HL-60 (cell line): ENCODE measurements at regions not wholly inside any gene's neighbourhood (a gene's known extent, or its start where the extent isn't known, plus 50 kb on each side); places are given as distances from the start of the nearest gene placed in this dataset.
A peak's percentile ranks its signal among the peaks of the same experiment; 100 is the strongest.

Experiments used
- DNase-seq, 2 experiments: peaks; one replicate each; pipeline ENCODE4 v3.0.0-alpha.2; 2010 to 2020; ENCODE audit warnings: low read depth in 1 of 2, low spot score in 1 of 2
- H3K27ac ChIP-seq: fragments of 250-450 bp; sonication (Bioruptor Pico); replicated peaks from 2 replicates; pipeline ENCODE4 v1.5.1; 2020; ENCODE audit warnings: mild to moderate bottlenecking, moderate library complexity
- H3K27me3 ChIP-seq: fragments of 250-450 bp; sonication (Bioruptor Pico); 2 replicates; pipeline ENCODE4 v1.5.1; 2021; ENCODE audit warnings: mild to moderate bottlenecking, moderate library complexity; ENCODE audit not compliant: insufficient read depth, poor library complexity, severe bottlenecking
- H3K4me3 ChIP-seq: replicated peaks from 2 replicates; pipeline ENCODE4 v1.5.1; 2011; ENCODE audit warnings: mild to moderate bottlenecking, control low read depth, low read length; ENCODE audit not compliant: insufficient read depth
- GABPA ChIP-seq: IDR thresholded peaks from 2 replicates; pipeline ENCODE4 v1.6.1; 2012; ENCODE audit warnings: low read depth
- POLR2AphosphoS5 ChIP-seq: IDR thresholded peaks from 2 replicates; pipeline ENCODE4 v1.6.1; 2012; ENCODE audit warnings: low read depth
- SPI1 ChIP-seq: IDR thresholded peaks from 2 replicates; pipeline ENCODE4 v1.6.1; 2012; ENCODE audit warnings: low read depth, mild to moderate bottlenecking, borderline replicate concordance
- TF ChIP-seq, protein P1 (sequence below): IDR thresholded peaks from one replicate; pipeline ENCODE4 v1.5.1; 2011; ENCODE audit warnings: low read length, control low read depth, inconsistent platforms; ENCODE audit not compliant: insufficient read depth
- TF ChIP-seq, protein P2 (sequence below): IDR thresholded peaks from 2 replicates; pipeline ENCODE4 v1.6.1; 2012; ENCODE audit warnings: low read depth; ENCODE audit not compliant: insufficient replicate concordance

DNA sequence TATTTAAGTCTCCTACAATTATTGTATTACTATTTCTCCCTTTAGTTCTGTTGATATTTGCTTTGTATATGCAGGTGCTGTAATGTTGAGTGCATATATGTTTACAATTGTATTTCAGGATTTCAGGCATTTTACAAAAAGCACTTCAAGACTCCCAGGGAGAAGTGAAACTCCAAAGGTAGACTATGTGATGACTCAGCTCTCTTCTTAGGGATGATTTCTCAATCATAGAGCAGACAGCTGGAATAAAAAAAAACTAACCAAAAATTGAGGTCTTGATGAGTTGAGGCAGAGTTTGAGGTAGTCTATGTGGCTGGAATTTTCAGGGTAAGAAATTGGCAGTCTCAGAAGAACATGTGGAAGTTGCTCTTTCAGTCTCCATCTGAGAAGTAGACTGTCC is 786.1 kb downstream of the TFAP2A start:
- DNase-seq, result peak in 1 of 2 experiments; percentile 54
- Histone ChIP-seq H3K27me3 (no peaks in the 10 kb centered on the region), H3K4me3 (no peak overlapping the region), H3K27ac (no peak overlapping the region)
- TF ChIP-seq POLR2AphosphoS5 (no peak), SPI1 (no peak), GABPA (no peak)
- TF ChIP-seq, protein P1, sequence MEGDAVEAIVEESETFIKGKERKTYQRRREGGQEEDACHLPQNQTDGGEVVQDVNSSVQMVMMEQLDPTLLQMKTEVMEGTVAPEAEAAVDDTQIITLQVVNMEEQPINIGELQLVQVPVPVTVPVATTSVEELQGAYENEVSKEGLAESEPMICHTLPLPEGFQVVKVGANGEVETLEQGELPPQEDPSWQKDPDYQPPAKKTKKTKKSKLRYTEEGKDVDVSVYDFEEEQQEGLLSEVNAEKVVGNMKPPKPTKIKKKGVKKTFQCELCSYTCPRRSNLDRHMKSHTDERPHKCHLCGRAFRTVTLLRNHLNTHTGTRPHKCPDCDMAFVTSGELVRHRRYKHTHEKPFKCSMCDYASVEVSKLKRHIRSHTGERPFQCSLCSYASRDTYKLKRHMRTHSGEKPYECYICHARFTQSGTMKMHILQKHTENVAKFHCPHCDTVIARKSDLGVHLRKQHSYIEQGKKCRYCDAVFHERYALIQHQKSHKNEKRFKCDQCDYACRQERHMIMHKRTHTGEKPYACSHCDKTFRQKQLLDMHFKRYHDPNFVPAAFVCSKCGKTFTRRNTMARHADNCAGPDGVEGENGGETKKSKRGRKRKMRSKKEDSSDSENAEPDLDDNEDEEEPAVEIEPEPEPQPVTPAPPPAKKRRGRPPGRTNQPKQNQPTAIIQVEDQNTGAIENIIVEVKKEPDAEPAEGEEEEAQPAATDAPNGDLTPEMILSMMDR, result no peak
- TF ChIP-seq, protein P2, sequence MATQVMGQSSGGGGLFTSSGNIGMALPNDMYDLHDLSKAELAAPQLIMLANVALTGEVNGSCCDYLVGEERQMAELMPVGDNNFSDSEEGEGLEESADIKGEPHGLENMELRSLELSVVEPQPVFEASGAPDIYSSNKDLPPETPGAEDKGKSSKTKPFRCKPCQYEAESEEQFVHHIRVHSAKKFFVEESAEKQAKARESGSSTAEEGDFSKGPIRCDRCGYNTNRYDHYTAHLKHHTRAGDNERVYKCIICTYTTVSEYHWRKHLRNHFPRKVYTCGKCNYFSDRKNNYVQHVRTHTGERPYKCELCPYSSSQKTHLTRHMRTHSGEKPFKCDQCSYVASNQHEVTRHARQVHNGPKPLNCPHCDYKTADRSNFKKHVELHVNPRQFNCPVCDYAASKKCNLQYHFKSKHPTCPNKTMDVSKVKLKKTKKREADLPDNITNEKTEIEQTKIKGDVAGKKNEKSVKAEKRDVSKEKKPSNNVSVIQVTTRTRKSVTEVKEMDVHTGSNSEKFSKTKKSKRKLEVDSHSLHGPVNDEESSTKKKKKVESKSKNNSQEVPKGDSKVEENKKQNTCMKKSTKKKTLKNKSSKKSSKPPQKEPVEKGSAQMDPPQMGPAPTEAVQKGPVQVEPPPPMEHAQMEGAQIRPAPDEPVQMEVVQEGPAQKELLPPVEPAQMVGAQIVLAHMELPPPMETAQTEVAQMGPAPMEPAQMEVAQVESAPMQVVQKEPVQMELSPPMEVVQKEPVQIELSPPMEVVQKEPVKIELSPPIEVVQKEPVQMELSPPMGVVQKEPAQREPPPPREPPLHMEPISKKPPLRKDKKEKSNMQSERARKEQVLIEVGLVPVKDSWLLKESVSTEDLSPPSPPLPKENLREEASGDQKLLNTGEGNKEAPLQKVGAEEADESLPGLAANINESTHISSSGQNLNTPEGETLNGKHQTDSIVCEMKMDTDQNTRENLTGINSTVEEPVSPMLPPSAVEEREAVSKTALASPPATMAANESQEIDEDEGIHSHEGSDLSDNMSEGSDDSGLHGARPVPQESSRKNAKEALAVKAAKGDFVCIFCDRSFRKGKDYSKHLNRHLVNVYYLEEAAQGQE, result no peak

DNA sequence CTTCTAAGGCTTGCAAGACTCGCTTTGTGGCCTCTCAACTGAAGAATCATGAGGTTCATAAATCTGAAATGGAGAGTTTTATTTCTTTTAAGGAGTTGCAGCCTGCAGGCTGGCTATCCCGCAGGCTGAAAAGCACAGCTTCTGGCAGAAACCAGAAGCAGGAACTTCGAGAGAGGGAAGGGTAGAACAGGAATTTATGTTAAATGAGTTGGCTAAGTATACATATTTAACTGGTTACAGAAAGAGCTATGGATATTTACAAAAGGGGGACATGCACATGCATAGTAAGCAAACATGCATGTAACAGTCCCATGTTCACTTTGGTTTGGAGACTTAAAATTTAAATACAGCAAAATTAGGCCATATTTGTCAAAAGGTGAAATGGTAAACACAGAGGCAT is 787.0 kb downstream of the TFAP2A start:
- TF ChIP-seq, protein P2, result no peak
- TF ChIP-seq SPI1 (no peak), GABPA (no peak), POLR2AphosphoS5 (no peak)
- TF ChIP-seq, protein P1, result no peak
- H3K27me3 ChIP-seq, result no peaks in the 10 kb centered on the region
- no peak for DNase-seq
- H3K27ac ChIP-seq, result no peak overlapping the region
- H3K4me3 ChIP-seq, result no peak overlapping the region

DNA sequence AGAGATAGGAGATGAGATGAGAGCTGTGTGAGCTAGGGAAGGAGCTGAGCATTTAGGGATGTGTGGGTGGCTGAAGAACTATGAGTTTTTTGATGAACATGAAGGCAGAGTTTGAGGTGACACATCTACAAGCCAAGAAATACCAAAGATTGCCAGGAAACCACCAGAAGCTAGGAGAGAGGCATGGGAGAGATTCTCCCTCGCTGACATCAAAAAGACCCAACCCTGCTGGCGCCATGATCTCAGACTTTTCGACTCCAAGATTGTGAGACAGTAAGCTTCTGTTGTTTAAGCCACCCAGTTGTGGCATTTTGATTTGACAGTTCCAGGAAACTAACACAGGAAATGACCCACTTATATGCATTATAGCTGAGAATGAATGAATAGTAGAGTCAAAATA is 790.9 kb downstream of the TFAP2A start:
- H3K4me3 ChIP-seq, result no peak overlapping the region
- H3K27ac ChIP-seq, result no peak overlapping the region
- TF ChIP-seq SPI1 (no peak), GABPA (no peak), POLR2AphosphoS5 (no peak)
- TF ChIP-seq, protein P1, result no peak
- TF ChIP-seq, protein P2, result no peak
- no peak for DNase-seq
- no peaks in the 10 kb centered on the region for H3K27me3 ChIP-seq
